Lower leg skin (tissue), 3 donors: ENCODE measurements at regions not wholly inside any gene's neighbourhood (a gene's known extent, or its start where the extent isn't known, plus 50 kb on each side); places are given as distances from the start of the nearest gene placed in this dataset.

Experiments used
- POLR2A ChIP-seq, 2 donors: fragments of 450-650 bp; IDR thresholded peaks; one replicate each; pipeline ENCODE4 v1.6.1; 2016 to 2017; ENCODE audit warnings: antibody characterized with exemption in 2 of 2, mild to moderate bottlenecking in 1 of 2, moderate library complexity in 1 of 2
- TF ChIP-seq, protein P1 (sequence below), 3 donors: fragments of 450-650 bp; IDR thresholded peaks; one replicate each; pipeline ENCODE4 v1.5.1; 2016; ENCODE audit warnings: antibody characterized with exemption in 3 of 3, mild to moderate bottlenecking in 3 of 3, moderate library complexity in 2 of 3

DNA sequence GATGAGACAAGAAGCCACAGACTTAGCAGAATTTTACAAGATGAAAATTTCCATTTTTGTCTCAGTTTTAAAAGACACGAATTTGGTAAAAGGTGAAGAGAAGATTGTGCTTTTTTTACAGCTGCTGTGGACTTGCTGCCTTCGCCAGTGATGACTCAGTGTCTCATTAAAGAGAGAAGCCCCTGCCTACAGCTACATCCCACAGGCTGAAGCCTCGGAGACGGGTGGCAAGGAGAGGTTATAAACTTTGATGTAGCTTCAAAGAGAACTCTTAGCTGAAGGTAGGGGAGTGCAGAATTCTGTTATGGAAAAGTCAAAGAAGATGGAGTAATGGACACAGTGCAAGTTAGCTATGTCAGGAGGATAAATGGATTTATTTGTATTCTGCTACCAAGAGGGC lies 683.4 kb upstream of the ARGLU1 start:
- TF ChIP-seq, protein P1, sequence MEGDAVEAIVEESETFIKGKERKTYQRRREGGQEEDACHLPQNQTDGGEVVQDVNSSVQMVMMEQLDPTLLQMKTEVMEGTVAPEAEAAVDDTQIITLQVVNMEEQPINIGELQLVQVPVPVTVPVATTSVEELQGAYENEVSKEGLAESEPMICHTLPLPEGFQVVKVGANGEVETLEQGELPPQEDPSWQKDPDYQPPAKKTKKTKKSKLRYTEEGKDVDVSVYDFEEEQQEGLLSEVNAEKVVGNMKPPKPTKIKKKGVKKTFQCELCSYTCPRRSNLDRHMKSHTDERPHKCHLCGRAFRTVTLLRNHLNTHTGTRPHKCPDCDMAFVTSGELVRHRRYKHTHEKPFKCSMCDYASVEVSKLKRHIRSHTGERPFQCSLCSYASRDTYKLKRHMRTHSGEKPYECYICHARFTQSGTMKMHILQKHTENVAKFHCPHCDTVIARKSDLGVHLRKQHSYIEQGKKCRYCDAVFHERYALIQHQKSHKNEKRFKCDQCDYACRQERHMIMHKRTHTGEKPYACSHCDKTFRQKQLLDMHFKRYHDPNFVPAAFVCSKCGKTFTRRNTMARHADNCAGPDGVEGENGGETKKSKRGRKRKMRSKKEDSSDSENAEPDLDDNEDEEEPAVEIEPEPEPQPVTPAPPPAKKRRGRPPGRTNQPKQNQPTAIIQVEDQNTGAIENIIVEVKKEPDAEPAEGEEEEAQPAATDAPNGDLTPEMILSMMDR (IDR thresholded peaks at IDR 0.05) = no peak
- no peak for TF ChIP-seq POLR2A (IDR thresholded peaks at IDR 0.05)
